ENCODE measurements at regions not wholly inside any gene's neighbourhood (a gene's known extent, or its start where the extent isn't known, plus 50 kb on each side); places are given as distances from the start of the nearest gene placed in this dataset.

- no peak overlapping the region for H3K4me2 ChIP-seq
- TF ChIP-seq Cebpa-rat (IDR thresholded peaks at IDR 0.05): no peak
- no peaks in the 10 kb centered on the region for H3K9me3 ChIP-seq (replicated peaks in 1 of 11)
These were observed 191.7 kb upstream of the GBE1 start for GRCh38 chr3:81953111-81953510.

GRCh38 chr3:81952141-81952540, 190.7 kb upstream of the GBE1 start:
- no peak overlapping the region for H3K27ac ChIP-seq
- H4K20me1 ChIP-seq: no peaks in the 10 kb centered on the region
- H3K4me1 ChIP-seq: no peaks in the 10 kb centered on the region
- no peak for TF ChIP-seq Cebpa-rat (IDR thresholded peaks at IDR 0.05)
- no peaks in the 10 kb centered on the region for H3K9me3 ChIP-seq (replicated peaks in 1 of 11)
- no peak overlapping the region for H3K4me3 ChIP-seq
- no peak overlapping the region for H3K9ac ChIP-seq
- no peaks in the 10 kb centered on the region for H3K36me3 ChIP-seq
- H3K27me3 ChIP-seq: no peaks in the 10 kb centered on the region
- H3K4me2 ChIP-seq: no peak overlapping the region

More at GRCh38 chr3:81953111-81953510, 191.7 kb upstream of the GBE1 start:
- H4K20me1 ChIP-seq: no peaks in the 10 kb centered on the region
- no peaks in the 10 kb centered on the region for H3K36me3 ChIP-seq
- H3K9ac ChIP-seq: no peak overlapping the region
- no peaks in the 10 kb centered on the region for H3K27me3 ChIP-seq
- H3K4me3 ChIP-seq: no peak overlapping the region
- H3K4me1 ChIP-seq: no peaks in the 10 kb centered on the region
- H3K27ac ChIP-seq: no peak overlapping the region

- H3K9me3 ChIP-seq (replicated peaks in 1 of 11): no peaks in the 10 kb centered on the region
These were observed 190.2 kb upstream of the GBE1 start for GRCh38 chr3:81951636-81952035.

GRCh38 chr3:81951106-81951505, 189.7 kb upstream of the GBE1 start:
- no peak for TF ChIP-seq Cebpa-rat (IDR thresholded peaks at IDR 0.05)
- H4K20me1 ChIP-seq: no peaks in the 10 kb centered on the region

More at GRCh38 chr3:81951636-81952035, 190.2 kb upstream of the GBE1 start:
- Histone ChIP-seq H3K4me3 (no peak overlapping the region), H3K36me3 (no peaks in the 10 kb centered on the region), H3K9ac (no peak overlapping the region), H3K27me3 (no peaks in the 10 kb centered on the region), H3K4me2 (no peak overlapping the region), H3K4me1 (no peaks in the 10 kb centered on the region), H4K20me1 (no peaks in the 10 kb centered on the region), H3K27ac (no peak overlapping the region)
- no peak for TF ChIP-seq Cebpa-rat (IDR thresholded peaks at IDR 0.05)

GRCh38 chr3:81947359-81947758, 185.9 kb upstream of the GBE1 start:
- Histone ChIP-seq H3K27ac (no peak overlapping the region), H3K9me3 (replicated peaks in 1 of 11) (peaks cover 14 to 33% (median 25%) of the 10 kb centered on the region in 11 experiments), H3K4me3 (no peak overlapping the region), H3K27me3 (no peaks in the 10 kb centered on the region), H3K9ac (no peak overlapping the region), H3K4me2 (no peak overlapping the region), H3K4me1 (no peaks in the 10 kb centered on the region), H4K20me1 (no peaks in the 10 kb centered on the region), H3K36me3 (no peaks in the 10 kb centered on the region)
- no peak for TF ChIP-seq Cebpa-rat (IDR thresholded peaks at IDR 0.05)

More at GRCh38 chr3:81951106-81951505, 189.7 kb upstream of the GBE1 start:
- H3K36me3 ChIP-seq: no peaks in the 10 kb centered on the region
- no peaks in the 10 kb centered on the region for H3K4me1 ChIP-seq
- H3K27me3 ChIP-seq: no peaks in the 10 kb centered on the region
- no peak overlapping the region for H3K4me2 ChIP-seq
- H3K9ac ChIP-seq: no peak overlapping the region
- no peaks in the 10 kb centered on the region for H3K9me3 ChIP-seq (replicated peaks in 1 of 11)
- no peak overlapping the region for H3K27ac ChIP-seq
- H3K4me3 ChIP-seq: no peak overlapping the region

- Histone ChIP-seq H4K20me1 (no peaks in the 10 kb centered on the region), H3K27ac (no peak overlapping the region), H3K36me3 (no peaks in the 10 kb centered on the region), H3K9me3 (replicated peaks in 1 of 11) (peaks cover 7 to 15% (median 11%) of the 10 kb centered on the region in 11 experiments), H3K4me2 (no peak overlapping the region; a peak in 1 of 22 replicates), H3K27me3 (no peaks in the 10 kb centered on the region), H3K4me3 (no peak overlapping the region), H3K9ac (no peak overlapping the region), H3K4me1 (peaks cover 0 to 21% (median 2%) of the 10 kb centered on the region in 10 experiments; a peak in 7 of 20 replicates)
- no peak for TF ChIP-seq Cebpa-rat (IDR thresholded peaks at IDR 0.05)
These were observed 177.2 kb upstream of the GBE1 start for GRCh38 chr3:81938681-81939080.

- peak overlapping the region in 2 of 11 experiments; percentile 43 to 74; a peak in 5 of 22 replicates for H3K4me2 ChIP-seq
- H3K36me3 ChIP-seq: no peaks in the 10 kb centered on the region
- H4K20me1 ChIP-seq: no peaks in the 10 kb centered on the region
- H3K9ac ChIP-seq: no peak overlapping the region; a peak in 1 of 22 replicates
- H3K4me1 ChIP-seq: peaks cover 0 to 21% (median 2%) of the 10 kb centered on the region in 10 experiments; a peak in 7 of 20 replicates
- H3K27me3 ChIP-seq: no peaks in the 10 kb centered on the region
- no peak for TF ChIP-seq Cebpa-rat (IDR thresholded peaks at IDR 0.05)
- H3K27ac ChIP-seq: peak overlapping the region in 2 of 11 experiments; percentile 12 to 46; a peak in 2 of 22 replicates
- H3K9me3 ChIP-seq (replicated peaks in 1 of 11): no peaks in the 10 kb centered on the region; a peak in 1 of 22 replicates
- no peak overlapping the region for H3K4me3 ChIP-seq
These were observed 175.4 kb upstream of the GBE1 start for GRCh38 chr3:81936817-81937216.

GRCh38 chr3:81932681-81933080, 171.2 kb upstream of the GBE1 start:
- H3K4me1 ChIP-seq: peaks cover 0 to 13% (median 2%) of the 10 kb centered on the region in 10 experiments; a peak in 7 of 20 replicates
- no peaks in the 10 kb centered on the region for H3K9me3 ChIP-seq (replicated peaks in 1 of 11)
- no peak overlapping the region for H3K4me2 ChIP-seq
- no peak for TF ChIP-seq Cebpa-rat (IDR thresholded peaks at IDR 0.05)
- H4K20me1 ChIP-seq: no peaks in the 10 kb centered on the region
- H3K27me3 ChIP-seq: no peaks in the 10 kb centered on the region
- no peaks in the 10 kb centered on the region for H3K36me3 ChIP-seq
- no peak overlapping the region for H3K4me3 ChIP-seq
- no peak overlapping the region for H3K9ac ChIP-seq
- H3K27ac ChIP-seq: no peak overlapping the region

- Histone ChIP-seq H3K27me3 (no peaks in the 10 kb centered on the region), H4K20me1 (no peaks in the 10 kb centered on the region), H3K9me3 (replicated peaks in 1 of 11) (no peaks in the 10 kb centered on the region), H3K4me1 (peaks cover 0 to 4% (median 0%) of the 10 kb centered on the region in 10 experiments; a peak in 4 of 20 replicates), H3K27ac (no peak overlapping the region), H3K36me3 (no peaks in the 10 kb centered on the region), H3K4me3 (no peak overlapping the region), H3K4me2 (no peak overlapping the region), H3K9ac (no peak overlapping the region)
- TF ChIP-seq Cebpa-rat (IDR thresholded peaks at IDR 0.05): no peak
These were observed 170.1 kb upstream of the GBE1 start for GRCh38 chr3:81931265-81932251.

All from BLaER1 treated with 17β-estradiol and CSF1 and Interleukin-3, amounts not matched to agents 10 nM and 100 nM (cell line).